ENCODE measurements at regions not wholly inside any gene's neighbourhood (a gene's known extent, or its start where the extent isn't known, plus 50 kb on each side); places are given as distances from the start of the nearest gene placed in this dataset.
"Not testable (repeated sequence)": the region's sequence is repeated elsewhere in the genome, so short reads cannot be mapped to it uniquely, and the experiment has no call there.

- H3K4me3 Mint-ChIP-seq, result no peak overlapping the region
- no peaks in the 10 kb centered on the region for H3K36me3 Mint-ChIP-seq (ENCODE audit: low read depth)
These were observed 357.6 kb upstream of the CDH10 start for GRCh38 chr5:25002371-25002770.

GRCh38 chr5:24999732-25000131, 355.0 kb upstream of the CDH10 start:
- H3K4me1 Mint-ChIP-seq (ENCODE audit: low read depth), result no peaks in the 10 kb centered on the region
- H3K4me3 Mint-ChIP-seq, result no peak overlapping the region
- no peak overlapping the region for H3K27ac Mint-ChIP-seq
- H3K36me3 Mint-ChIP-seq (ENCODE audit: low read depth), result no peaks in the 10 kb centered on the region
- H3K9me3 Mint-ChIP-seq, result peaks cover 14% of the 10 kb centered on the region
- no peaks in the 10 kb centered on the region for H3K27me3 Mint-ChIP-seq (ENCODE audit: low read depth)

More at GRCh38 chr5:25002371-25002770, 357.6 kb upstream of the CDH10 start:
- Mint-ChIP-seq H3K4me1 (ENCODE audit: low read depth) (no peaks in the 10 kb centered on the region), H3K27ac (no peak overlapping the region), H3K9me3 (peaks cover 14% of the 10 kb centered on the region), H3K27me3 (ENCODE audit: low read depth) (no peaks in the 10 kb centered on the region)

- Mint-ChIP-seq H3K4me1 (ENCODE audit: low read depth) (no peaks in the 10 kb centered on the region), H3K9me3 (peaks cover 18% of the 10 kb centered on the region), H3K4me3 (no peak overlapping the region), H3K27me3 (ENCODE audit: low read depth) (no peaks in the 10 kb centered on the region), H3K27ac (no peak overlapping the region), H3K36me3 (ENCODE audit: low read depth) (no peaks in the 10 kb centered on the region)
These were observed 353.9 kb upstream of the CDH10 start for GRCh38 chr5:24998641-24999040.

GRCh38 chr5:24986326-24986725, 341.5 kb upstream of the CDH10 start:
- no peaks in the 10 kb centered on the region for H3K27me3 Mint-ChIP-seq (ENCODE audit: low read depth)
- no peak overlapping the region for H3K27ac Mint-ChIP-seq

GRCh38 chr5:24978552-24978951, 333.8 kb upstream of the CDH10 start:
- not testable (repeated sequence) for H3K27ac Mint-ChIP-seq; H3K36me3 Mint-ChIP-seq (ENCODE audit: low read depth); H3K27me3 Mint-ChIP-seq (ENCODE audit: low read depth); H3K4me1 Mint-ChIP-seq (ENCODE audit: low read depth); H3K4me3 Mint-ChIP-seq
- peaks cover 29% of the 10 kb centered on the region for H3K9me3 Mint-ChIP-seq

More at GRCh38 chr5:24986326-24986725, 341.5 kb upstream of the CDH10 start:
- H3K4me3 Mint-ChIP-seq, result no peak overlapping the region
- H3K36me3 Mint-ChIP-seq (ENCODE audit: low read depth), result no peaks in the 10 kb centered on the region
- no peaks in the 10 kb centered on the region for H3K4me1 Mint-ChIP-seq (ENCODE audit: low read depth)
- peaks cover 17% of the 10 kb centered on the region for H3K9me3 Mint-ChIP-seq

GRCh38 chr5:24963611-24964010, 318.8 kb upstream of the CDH10 start:
- Mint-ChIP-seq H3K4me3 (no peak overlapping the region), H3K36me3 (ENCODE audit: low read depth) (no peaks in the 10 kb centered on the region), H3K9me3 (peaks cover 25% of the 10 kb centered on the region), H3K27ac (no peak overlapping the region), H3K27me3 (ENCODE audit: low read depth) (no peaks in the 10 kb centered on the region), H3K4me1 (ENCODE audit: low read depth) (no peaks in the 10 kb centered on the region)

- Mint-ChIP-seq H3K4me3 (no peak overlapping the region), H3K36me3 (ENCODE audit: low read depth) (no peaks in the 10 kb centered on the region), H3K4me1 (ENCODE audit: low read depth) (no peaks in the 10 kb centered on the region), H3K9me3 (peaks cover 30% of the 10 kb centered on the region), H3K27ac (no peak overlapping the region), H3K27me3 (ENCODE audit: low read depth) (no peaks in the 10 kb centered on the region)
These were observed 278.6 kb upstream of the CDH10 start for GRCh38 chr5:24923400-24923799.

GRCh38 chr5:24918676-24919075, 273.9 kb upstream of the CDH10 start:
- H3K36me3 Mint-ChIP-seq (ENCODE audit: low read depth), result no peaks in the 10 kb centered on the region
- no peaks in the 10 kb centered on the region for H3K4me1 Mint-ChIP-seq (ENCODE audit: low read depth)
- H3K4me3 Mint-ChIP-seq, result no peak overlapping the region
- H3K9me3 Mint-ChIP-seq, result peaks cover 22% of the 10 kb centered on the region
- no peaks in the 10 kb centered on the region for H3K27me3 Mint-ChIP-seq (ENCODE audit: low read depth)
- H3K27ac Mint-ChIP-seq, result no peak overlapping the region

- H3K4me3 Mint-ChIP-seq, result no peak overlapping the region
- no peaks in the 10 kb centered on the region for H3K4me1 Mint-ChIP-seq (ENCODE audit: low read depth)
- H3K27me3 Mint-ChIP-seq (ENCODE audit: low read depth), result no peaks in the 10 kb centered on the region
- no peak overlapping the region for H3K27ac Mint-ChIP-seq
- no peaks in the 10 kb centered on the region for H3K36me3 Mint-ChIP-seq (ENCODE audit: low read depth)
- H3K9me3 Mint-ChIP-seq, result peaks cover 12% of the 10 kb centered on the region
These were observed 272.1 kb upstream of the CDH10 start for GRCh38 chr5:24916863-24917262.

GRCh38 chr5:24909210-24909609, 264.4 kb upstream of the CDH10 start:
- Mint-ChIP-seq H3K27ac (no peak overlapping the region), H3K4me3 (no peak overlapping the region), H3K36me3 (ENCODE audit: low read depth) (no peaks in the 10 kb centered on the region), H3K4me1 (ENCODE audit: low read depth) (no peaks in the 10 kb centered on the region), H3K9me3 (peaks cover 7% of the 10 kb centered on the region), H3K27me3 (ENCODE audit: low read depth) (no peaks in the 10 kb centered on the region)

- Mint-ChIP-seq H3K27me3 (ENCODE audit: low read depth) (no peaks in the 10 kb centered on the region), H3K36me3 (ENCODE audit: low read depth) (no peaks in the 10 kb centered on the region), H3K4me1 (ENCODE audit: low read depth) (no peaks in the 10 kb centered on the region), H3K9me3 (peaks cover 9% of the 10 kb centered on the region), H3K27ac (no peak overlapping the region), H3K4me3 (no peak overlapping the region)
These were observed 261.9 kb upstream of the CDH10 start for GRCh38 chr5:24906689-24907088.

GRCh38 chr5:24904981-24905517, 260.3 kb upstream of the CDH10 start:
- Mint-ChIP-seq H3K27me3 (ENCODE audit: low read depth) (no peaks in the 10 kb centered on the region), H3K4me3 (no peak overlapping the region), H3K4me1 (ENCODE audit: low read depth) (no peaks in the 10 kb centered on the region), H3K9me3 (peaks cover 8% of the 10 kb centered on the region), H3K27ac (no peak overlapping the region), H3K36me3 (ENCODE audit: low read depth) (no peaks in the 10 kb centered on the region)

- H3K4me3 Mint-ChIP-seq, result no peak overlapping the region
- H3K9me3 Mint-ChIP-seq, result peaks cover 19% of the 10 kb centered on the region
- no peak overlapping the region for H3K27ac Mint-ChIP-seq
- no peaks in the 10 kb centered on the region for H3K4me1 Mint-ChIP-seq (ENCODE audit: low read depth)
- H3K36me3 Mint-ChIP-seq (ENCODE audit: low read depth), result no peaks in the 10 kb centered on the region
- no peaks in the 10 kb centered on the region for H3K27me3 Mint-ChIP-seq (ENCODE audit: low read depth)
These were observed 254.4 kb upstream of the CDH10 start for GRCh38 chr5:24899180-24899579.

- no peak overlapping the region for H3K27ac Mint-ChIP-seq
- H3K9me3 Mint-ChIP-seq, result peaks cover 10% of the 10 kb centered on the region
- no peaks in the 10 kb centered on the region for H3K27me3 Mint-ChIP-seq (ENCODE audit: low read depth)
- no peak overlapping the region for H3K4me3 Mint-ChIP-seq
- no peaks in the 10 kb centered on the region for H3K36me3 Mint-ChIP-seq (ENCODE audit: low read depth)
- no peaks in the 10 kb centered on the region for H3K4me1 Mint-ChIP-seq (ENCODE audit: low read depth)
These were observed 219.5 kb upstream of the CDH10 start for GRCh38 chr5:24864244-24864643.

GRCh38 chr5:24862117-24862516, 217.3 kb upstream of the CDH10 start:
- no peaks in the 10 kb centered on the region for H3K36me3 Mint-ChIP-seq (ENCODE audit: low read depth)
- no peak overlapping the region for H3K27ac Mint-ChIP-seq
- H3K4me1 Mint-ChIP-seq (ENCODE audit: low read depth), result no peaks in the 10 kb centered on the region
- peaks cover 5% of the 10 kb centered on the region for H3K9me3 Mint-ChIP-seq
- no peak overlapping the region for H3K4me3 Mint-ChIP-seq
- no peaks in the 10 kb centered on the region for H3K27me3 Mint-ChIP-seq (ENCODE audit: low read depth)

- no peaks in the 10 kb centered on the region for H3K4me1 Mint-ChIP-seq (ENCODE audit: low read depth)
- peaks cover 21% of the 10 kb centered on the region for H3K9me3 Mint-ChIP-seq
- no peaks in the 10 kb centered on the region for H3K27me3 Mint-ChIP-seq (ENCODE audit: low read depth)
- no peaks in the 10 kb centered on the region for H3K36me3 Mint-ChIP-seq (ENCODE audit: low read depth)
- no peak overlapping the region for H3K27ac Mint-ChIP-seq
- H3K4me3 Mint-ChIP-seq, result no peak overlapping the region
These were observed 210.7 kb upstream of the CDH10 start for GRCh38 chr5:24855485-24855884.

Measured in T-helper 1 cell treated with Interleukin-12 subunit alpha and Interleukin-12 subunit beta and Interleukin-4 antibody, amounts not matched to agents 30 μg/mL and 1 μg/mL, for 36 hours (primary cell).